Gastrocnemius medialis (tissue), 4 donors: ENCODE measurements at regions not wholly inside any gene's neighbourhood (a gene's known extent, or its start where the extent isn't known, plus 50 kb on each side); places are given as distances from the start of the nearest gene placed in this dataset.

ENCODE experiments used
- ATAC-seq, 2 donors: fragments of 150-250 bp; one replicate each; pipeline ENCODE4 v1.9.1; 2016
- DNase-seq, 2 donors: peaks; one replicate each; pipeline ENCODE4 v3.0.0-alpha.2; 2019
- H3K27ac ChIP-seq, 4 donors: fragments of 200-600 bp; sonication (generic); 1 replicate in 1 of 4; 2 replicates in 3 of 4; pipeline ENCODE4 v1.5.1; 2016 to 2018; ENCODE audit warnings: mild to moderate bottlenecking in 2 of 4, moderate library complexity in 1 of 4
- H3K27me3 ChIP-seq, 3 donors: fragments of 200-600 bp; sonication (generic) in 2 of 3; 1 replicate in 1 of 3; 2 replicates in 2 of 3; pipeline versions ENCODE4 v1.5.1 to v1.6.0; 2016 to 2019; ENCODE audit warnings: mild to moderate bottlenecking in 1 of 3, moderate library complexity in 1 of 3
- H3K36me3 ChIP-seq, 2 donors: fragments of 200-600 bp; sonication (generic) in 1 of 2; one replicate each; pipeline ENCODE4 v1.5.1; 2017 to 2018
- H3K4me1 ChIP-seq, 2 donors: fragments of 200-600 bp; sonication (generic) in 1 of 2; one replicate each; pipeline ENCODE4 v1.5.1; 2016 to 2017; ENCODE audit warnings: mild to moderate bottlenecking in 2 of 2
- H3K4me3 ChIP-seq, 4 donors: fragments of 200-600 bp; sonication (generic) in 3 of 4; 1 replicate in 1 of 4; 2 replicates in 3 of 4; pipeline ENCODE4 v1.5.1; 2016 to 2019; ENCODE audit warnings: mild to moderate bottlenecking in 2 of 4
- H3K9me3 ChIP-seq, 3 donors: fragments of 200-600 bp; sonication (generic) in 2 of 3; 1 replicate in 1 of 3; 2 replicates in 2 of 3; pipeline ENCODE4 v1.5.1; 2016 to 2019
- CTCF ChIP-seq, 5 experiments: fragments of 450-650 bp in 3 of 5; fragments of 200-600 bp in 2 of 5; sonication (generic) in 2 of 5; IDR thresholded peaks in 4 of 5; conservative IDR thresholded peaks in 1 of 5; 1 replicate in 4 of 5; 2 replicates in 1 of 5; pipeline ENCODE4 v1.5.1; 2016 to 2019; ENCODE audit warnings: antibody characterized with exemption in 5 of 5, mild to moderate bottlenecking in 3 of 5, moderate library complexity in 3 of 5
- POLR2A ChIP-seq, 2 donors: fragments of 450-650 bp; IDR thresholded peaks; one replicate each; pipeline ENCODE4 v1.6.1; 2017; ENCODE audit warnings: antibody characterized with exemption in 2 of 2, mild to moderate bottlenecking in 2 of 2, moderate library complexity in 2 of 2
- in situ Hi-C, 4 donors: fragments of 200-750 bp; cut with MboI; loops; one replicate each; pipeline versions ENCODE4 v1.15.0 to v1.8.0; 2017; ENCODE audit warnings: low sequenced_read_pairs in 4 of 4
- intact Hi-C: fragments of 100-400 bp; cut with DNase I; formaldehyde crosslinking; loops from one replicate; pipeline ENCODE4 v1.15.1; 2023; ENCODE audit warnings: low total_unique reads

GRCh38 chr6:78131521-78131920 lies 478.7 kb downstream of the MEI4 start:
- Histone ChIP-seq H3K36me3 (no peaks in the 10 kb centered on the region), H3K27ac (no peak overlapping the region), H3K4me3 (no peak overlapping the region), H3K4me1 (no peaks in the 10 kb centered on the region), H3K9me3 (no peaks in the 10 kb centered on the region), H3K27me3 (no peaks in the 10 kb centered on the region)
- intact Hi-C loops: no loop called here
- DNase-seq (no peak), ATAC-seq (no peak)
- no peak for TF ChIP-seq CTCF (IDR thresholded peaks at IDR 0.05 in 4 of 5, conservative IDR thresholded peaks at IDR 0.05 in 1 of 5)
- TF ChIP-seq POLR2A (IDR thresholded peaks at IDR 0.05): no peak
- in situ Hi-C loops: no loop called here

- ATAC-seq (no peak), DNase-seq (no peak)
- intact Hi-C loops: no loop called here
These were observed 480.0 kb downstream of the MEI4 start for GRCh38 chr6:78132671-78133410.

GRCh38 chr6:78150425-78150824 lies 497.6 kb downstream of the MEI4 start:
- ATAC-seq: no peak
- in situ Hi-C loops (no loop called here), intact Hi-C loops (no loop called here)
- Histone ChIP-seq H3K27me3 (no peaks in the 10 kb centered on the region), H3K36me3 (no peaks in the 10 kb centered on the region), H3K4me3 (no peak overlapping the region), H3K27ac (no peak overlapping the region), H3K9me3 (no peaks in the 10 kb centered on the region), H3K4me1 (no peaks in the 10 kb centered on the region)
- TF ChIP-seq CTCF (IDR thresholded peaks at IDR 0.05 in 4 of 5, conservative IDR thresholded peaks at IDR 0.05 in 1 of 5) (no peak), POLR2A (IDR thresholded peaks at IDR 0.05) (no peak)
- DNase-seq: no peak

More at GRCh38 chr6:78132671-78133410, 480.0 kb downstream of the MEI4 start:
- no peaks in the 10 kb centered on the region for H3K36me3 ChIP-seq
- in situ Hi-C loops: no loop called here
- no peak overlapping the region for H3K27ac ChIP-seq
- H3K4me3 ChIP-seq: no peak overlapping the region
- TF ChIP-seq POLR2A (IDR thresholded peaks at IDR 0.05) (no peak), CTCF (IDR thresholded peaks at IDR 0.05 in 4 of 5, conservative IDR thresholded peaks at IDR 0.05 in 1 of 5) (no peak)
- no peaks in the 10 kb centered on the region for H3K4me1 ChIP-seq
- no peaks in the 10 kb centered on the region for H3K27me3 ChIP-seq
- no peaks in the 10 kb centered on the region for H3K9me3 ChIP-seq

- no peak overlapping the region for H3K4me3 ChIP-seq
- TF ChIP-seq CTCF (IDR thresholded peaks at IDR 0.05 in 4 of 5, conservative IDR thresholded peaks at IDR 0.05 in 1 of 5) (no peak), POLR2A (IDR thresholded peaks at IDR 0.05) (no peak)
- H3K27me3 ChIP-seq: no peaks in the 10 kb centered on the region
- ATAC-seq: no peak
- H3K9me3 ChIP-seq: no peaks in the 10 kb centered on the region
- no peaks in the 10 kb centered on the region for H3K36me3 ChIP-seq
- in situ Hi-C loops: no loop called here
- no peak overlapping the region for H3K27ac ChIP-seq
- intact Hi-C loops: no loop called here
- no peaks in the 10 kb centered on the region for H3K4me1 ChIP-seq
- DNase-seq: no peak
These were observed 501.1 kb downstream of the MEI4 start for GRCh38 chr6:78153976-78154375.

GRCh38 chr6:78157606-78158005 lies 504.8 kb downstream of the MEI4 start:
- intact Hi-C loops: no loop called here
- no peak overlapping the region for H3K27ac ChIP-seq
- no peaks in the 10 kb centered on the region for H3K36me3 ChIP-seq
- no peak overlapping the region for H3K4me3 ChIP-seq
- in situ Hi-C loops: no loop called here
- TF ChIP-seq POLR2A (IDR thresholded peaks at IDR 0.05) (no peak), CTCF (IDR thresholded peaks at IDR 0.05 in 4 of 5, conservative IDR thresholded peaks at IDR 0.05 in 1 of 5) (no peak)
- ATAC-seq (no peak), DNase-seq (no peak)
- H3K4me1 ChIP-seq: no peaks in the 10 kb centered on the region
- no peaks in the 10 kb centered on the region for H3K9me3 ChIP-seq
- no peaks in the 10 kb centered on the region for H3K27me3 ChIP-seq
